Tongue (tissue), 1 donor: ENCODE measurements at regions not wholly inside any gene's neighbourhood (a gene's known extent, or its start where the extent isn't known, plus 50 kb on each side); places are given as distances from the start of the nearest gene placed in this dataset.
"Not testable (repeated sequence)": the region's sequence is repeated elsewhere in the genome, so short reads cannot be mapped to it uniquely, and the experiment has no call there.

ENCODE experiments used
- DNase-seq: peaks from one replicate; pipeline ENCODE4 v3.0.0-alpha.2; 2015

DNA sequence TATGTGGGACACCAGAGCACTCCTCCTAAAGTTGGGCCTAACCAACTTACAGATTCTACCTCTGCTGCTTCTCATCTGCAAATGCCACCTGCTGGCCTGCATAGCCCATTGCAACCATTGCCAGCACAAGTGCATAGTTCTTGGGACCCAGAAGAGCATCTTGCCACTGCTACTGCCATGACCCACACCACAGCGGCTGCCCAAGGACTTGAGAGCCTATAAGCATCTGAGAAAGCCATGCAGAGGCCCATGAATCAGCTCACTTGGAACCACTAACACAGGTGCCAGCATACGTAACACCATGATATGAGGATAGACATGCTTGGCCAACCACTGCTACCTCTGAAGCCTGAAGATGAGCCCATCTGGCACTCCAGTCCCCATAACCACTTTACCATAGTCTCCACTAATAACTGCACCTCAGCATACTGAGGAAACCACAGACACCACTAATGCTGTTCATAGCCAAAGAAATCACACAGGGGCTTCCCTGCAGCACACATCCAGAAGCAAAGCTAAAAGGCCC is 258.1 kb upstream of the AGTR2 start:
- no peak for DNase-seq

DNA sequence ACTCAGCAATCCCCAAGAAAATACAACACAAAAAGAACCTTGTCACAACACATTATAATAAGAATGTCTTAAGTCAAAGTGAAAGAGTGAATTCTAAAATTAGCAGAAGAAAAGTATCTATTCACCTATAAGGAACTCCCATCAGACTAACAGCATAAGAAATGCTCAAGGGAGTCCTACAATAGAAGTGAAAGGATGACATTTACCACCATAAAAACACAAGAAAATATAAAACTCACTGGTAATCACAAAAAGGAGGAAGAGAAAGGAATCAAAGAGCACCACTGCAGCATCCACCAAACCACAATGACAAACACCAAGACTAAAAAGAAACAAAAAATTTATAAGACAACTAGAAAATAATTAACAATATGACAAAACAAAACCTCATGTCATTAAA is 257.0 kb upstream of the AGTR2 start:
- no peak for DNase-seq

DNA sequence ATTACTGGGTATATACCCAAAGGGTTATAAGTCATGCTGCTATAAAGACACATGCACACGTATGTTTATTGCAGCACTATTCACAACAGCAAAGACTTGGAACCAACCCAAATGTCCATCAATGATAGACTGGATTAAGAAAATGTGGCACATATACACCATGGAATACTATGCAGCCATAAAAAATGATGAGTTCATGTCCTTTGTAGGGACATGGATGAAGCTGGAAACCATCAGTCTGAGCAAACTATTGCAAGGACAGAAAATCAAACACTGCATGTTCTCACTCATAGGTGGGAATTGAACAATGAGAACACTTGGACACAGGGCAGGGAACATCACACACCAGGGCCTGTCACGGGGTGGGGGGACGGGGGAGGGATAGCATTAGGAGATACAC is 254.9 kb upstream of the AGTR2 start:
- not testable (repeated sequence) for DNase-seq

DNA sequence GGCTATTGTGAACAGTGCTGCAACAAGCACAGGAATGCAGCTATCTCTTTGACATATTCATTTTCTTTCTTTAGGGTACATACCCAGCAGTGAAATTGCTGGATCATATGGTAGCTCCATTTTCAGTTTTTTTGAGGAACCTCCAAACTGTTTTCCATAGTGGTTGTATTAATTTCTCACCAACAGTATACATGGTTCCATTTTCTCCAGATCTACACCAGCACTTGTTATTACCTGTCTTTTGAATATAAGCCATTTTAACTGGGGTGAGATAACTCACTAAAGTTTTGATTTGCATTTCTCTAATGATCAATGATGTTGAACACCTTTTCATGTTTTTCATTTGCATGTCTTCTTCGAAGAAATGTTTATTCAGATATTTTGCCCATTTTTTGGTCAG is 241.1 kb upstream of the AGTR2 start:
- DNase-seq, result no peak

DNA sequence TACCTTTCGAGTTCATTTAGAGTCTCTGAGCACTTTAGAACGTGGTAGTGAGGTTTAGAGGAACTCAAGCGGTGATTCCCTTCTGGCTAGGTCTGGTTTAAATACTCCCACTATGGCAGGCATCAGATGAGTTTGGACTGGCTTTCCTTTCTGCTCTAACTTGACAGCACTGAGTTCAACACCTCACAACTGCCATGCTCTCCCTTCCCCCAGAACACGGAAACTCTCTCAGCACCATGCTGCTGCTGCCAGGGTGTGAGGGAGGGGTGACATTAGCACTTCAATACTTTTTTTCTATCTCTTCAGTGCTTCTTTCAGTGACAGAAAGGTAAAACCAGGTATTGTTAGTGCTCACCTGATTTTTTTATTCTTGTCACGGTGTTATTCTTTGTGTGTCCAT is 234.5 kb upstream of the AGTR2 start:
- no peak for DNase-seq

DNA sequence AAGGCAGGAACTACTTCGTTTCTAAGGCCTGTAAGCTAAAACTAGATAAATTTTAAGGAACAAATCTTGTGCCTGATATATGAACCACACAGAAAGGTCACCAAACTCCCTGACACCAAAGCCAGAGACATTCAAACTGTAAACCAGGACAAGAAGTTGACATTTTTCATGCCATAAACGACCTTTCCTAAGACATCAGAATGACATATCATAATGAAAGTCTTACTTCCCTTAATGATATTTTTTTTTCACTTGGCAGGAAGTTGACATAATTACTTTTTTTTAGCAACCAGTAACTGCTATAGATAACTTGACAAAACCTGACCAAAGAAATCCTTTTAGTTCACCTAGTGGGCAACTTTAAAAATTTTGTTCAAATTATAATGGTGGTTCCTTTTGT is 231.5 kb upstream of the AGTR2 start:
- no peak for DNase-seq

DNA sequence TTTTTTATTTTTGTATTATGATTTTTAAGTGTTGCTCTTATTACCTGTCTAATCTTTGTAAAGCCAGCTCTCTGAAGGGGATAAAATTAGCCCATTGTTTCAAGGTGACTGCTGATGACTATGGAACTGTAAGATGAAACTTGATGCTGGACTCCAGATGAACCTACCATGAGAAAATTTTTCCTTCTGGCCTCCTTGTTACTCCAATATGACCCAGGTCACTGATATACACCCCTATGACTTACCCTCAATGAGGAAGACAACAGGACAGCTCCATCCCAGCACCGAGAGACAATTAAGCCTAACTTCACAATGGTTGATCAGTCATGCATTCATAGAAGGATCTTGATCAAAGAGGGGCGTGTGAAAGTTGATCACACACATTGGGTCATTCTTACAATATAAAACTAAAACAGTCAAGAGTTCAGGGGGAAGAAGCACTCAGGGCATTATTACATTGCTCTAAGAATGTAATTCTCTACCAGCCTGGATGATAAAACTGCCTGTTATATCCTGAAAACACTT is 230.8 kb upstream of the AGTR2 start:
- DNase-seq, result no peak

DNA sequence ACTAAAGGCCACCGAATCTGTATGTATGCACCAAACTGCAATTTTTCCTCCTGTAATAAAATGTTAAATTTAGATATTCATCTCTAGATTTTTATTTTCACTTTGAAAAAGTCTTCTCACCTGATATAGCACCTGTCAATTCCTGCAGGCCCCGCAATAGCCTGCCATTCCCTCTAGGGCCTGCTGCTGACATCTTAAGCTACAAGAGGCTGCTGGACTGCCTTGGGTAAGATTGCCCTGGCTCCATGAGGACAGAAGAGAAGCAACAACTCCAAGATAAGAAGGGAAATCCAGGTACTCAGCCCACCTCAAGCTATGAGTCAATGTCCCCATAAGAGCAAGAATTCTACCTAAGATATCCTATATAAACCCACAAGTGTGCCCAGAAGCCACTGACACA is 230.2 kb upstream of the AGTR2 start:
- no peak for DNase-seq

DNA sequence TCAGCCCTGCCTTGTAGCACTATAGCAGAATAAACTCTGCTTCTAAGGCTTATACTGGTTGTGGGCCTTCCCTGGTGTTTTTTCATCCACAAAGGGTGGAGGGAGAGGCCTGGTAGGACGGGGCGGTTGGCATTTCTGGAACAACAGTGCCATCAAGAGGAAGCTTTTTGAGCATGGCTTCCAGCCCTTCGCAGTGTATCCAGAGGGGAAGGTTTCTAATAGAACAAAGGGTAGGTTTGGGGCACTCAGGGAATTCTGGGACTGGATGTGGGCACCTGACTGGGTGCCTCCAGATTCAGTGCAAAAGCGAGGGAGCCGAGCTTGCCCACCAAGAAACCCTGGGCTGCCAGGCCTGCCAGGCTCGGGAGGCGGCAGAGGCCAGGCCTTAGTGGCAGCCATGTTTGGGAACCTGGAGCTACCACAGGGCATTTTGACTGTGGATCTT is 229.6 kb upstream of the AGTR2 start:
- peak; percentile 32 for DNase-seq

DNA sequence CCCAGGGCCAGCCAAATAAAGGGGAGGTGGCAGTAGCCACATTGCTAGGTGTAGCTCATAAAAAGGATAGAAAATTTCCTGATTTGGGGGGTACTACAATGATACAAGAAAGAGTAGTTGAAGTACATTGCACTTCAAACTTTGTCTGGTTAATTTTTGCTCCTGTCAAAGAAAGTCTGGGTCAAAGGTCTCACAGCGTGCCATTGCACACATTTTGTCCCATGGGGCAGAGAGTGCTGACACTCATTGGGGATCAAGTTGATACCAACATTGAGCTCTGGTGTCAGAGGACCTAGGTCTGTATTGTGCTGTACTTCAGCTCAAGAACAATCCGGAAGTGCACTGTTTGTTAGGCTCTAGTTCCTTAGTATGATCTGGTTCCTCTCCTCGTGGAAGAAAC is 229.2 kb upstream of the AGTR2 start:
- DNase-seq, result no peak

DNA sequence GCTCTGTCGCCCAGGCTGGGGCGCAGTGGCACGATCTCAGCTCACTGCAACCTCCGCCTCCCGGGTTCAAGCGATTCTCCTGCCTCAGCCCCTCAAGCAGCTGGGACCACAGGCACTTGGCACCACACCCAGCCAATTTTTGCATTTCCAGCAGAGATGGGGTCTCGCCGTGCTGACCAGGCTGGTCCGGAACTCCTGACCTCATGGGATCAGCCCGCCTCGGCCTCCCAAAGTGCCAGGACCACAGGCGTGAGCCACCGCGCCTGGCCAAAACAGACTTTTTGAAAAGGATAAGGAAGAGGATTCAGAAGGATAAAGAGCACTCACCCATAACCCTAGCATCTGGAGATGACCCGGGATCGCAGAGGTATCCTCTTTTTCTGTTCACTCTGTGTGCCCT is 224.5 kb upstream of the AGTR2 start:
- DNase-seq, result no peak

DNA sequence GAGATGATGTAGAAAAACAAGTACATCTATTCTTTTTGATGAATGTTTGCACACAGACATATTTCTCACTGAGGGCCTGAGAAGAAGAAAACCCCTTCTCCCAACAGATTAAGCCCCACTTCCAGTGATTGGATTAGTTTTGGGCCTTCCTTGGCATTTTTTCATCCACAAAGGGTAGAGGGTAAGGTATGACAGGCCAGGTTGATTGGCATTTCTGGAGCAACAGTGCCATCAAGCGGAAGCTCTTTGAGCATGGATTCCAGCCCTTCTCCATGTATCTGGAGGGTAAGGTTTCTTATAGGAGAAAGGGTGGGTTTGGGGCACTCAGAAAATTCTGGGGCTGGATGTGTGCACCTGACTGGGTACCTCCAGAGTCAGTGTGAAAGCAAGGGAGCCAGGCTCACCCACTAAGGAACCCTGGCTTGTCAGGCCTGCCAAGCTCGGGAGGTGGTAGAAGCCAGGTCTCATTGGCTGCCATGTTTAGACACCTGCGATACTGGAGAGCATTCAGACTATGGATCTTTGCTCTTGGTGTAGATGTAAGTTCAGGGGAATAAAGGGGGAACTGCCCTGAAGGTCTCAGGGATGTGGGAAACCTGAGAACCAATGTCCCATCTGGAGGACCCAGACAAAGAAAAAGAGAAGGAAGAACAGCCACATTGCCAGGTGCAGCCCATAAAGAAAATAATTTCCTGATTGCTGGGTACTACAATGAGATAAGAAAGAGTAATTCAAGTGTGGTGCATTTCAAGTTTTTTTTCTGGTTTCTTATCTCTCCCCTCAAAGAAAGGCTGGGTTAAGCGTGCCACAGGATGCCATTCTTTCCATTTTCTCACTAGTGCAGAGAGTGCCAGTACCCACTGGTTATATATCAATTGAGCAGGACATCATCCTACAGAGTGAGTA is 222.3 kb upstream of the AGTR2 start:
- DNase-seq, result no peak

DNA sequence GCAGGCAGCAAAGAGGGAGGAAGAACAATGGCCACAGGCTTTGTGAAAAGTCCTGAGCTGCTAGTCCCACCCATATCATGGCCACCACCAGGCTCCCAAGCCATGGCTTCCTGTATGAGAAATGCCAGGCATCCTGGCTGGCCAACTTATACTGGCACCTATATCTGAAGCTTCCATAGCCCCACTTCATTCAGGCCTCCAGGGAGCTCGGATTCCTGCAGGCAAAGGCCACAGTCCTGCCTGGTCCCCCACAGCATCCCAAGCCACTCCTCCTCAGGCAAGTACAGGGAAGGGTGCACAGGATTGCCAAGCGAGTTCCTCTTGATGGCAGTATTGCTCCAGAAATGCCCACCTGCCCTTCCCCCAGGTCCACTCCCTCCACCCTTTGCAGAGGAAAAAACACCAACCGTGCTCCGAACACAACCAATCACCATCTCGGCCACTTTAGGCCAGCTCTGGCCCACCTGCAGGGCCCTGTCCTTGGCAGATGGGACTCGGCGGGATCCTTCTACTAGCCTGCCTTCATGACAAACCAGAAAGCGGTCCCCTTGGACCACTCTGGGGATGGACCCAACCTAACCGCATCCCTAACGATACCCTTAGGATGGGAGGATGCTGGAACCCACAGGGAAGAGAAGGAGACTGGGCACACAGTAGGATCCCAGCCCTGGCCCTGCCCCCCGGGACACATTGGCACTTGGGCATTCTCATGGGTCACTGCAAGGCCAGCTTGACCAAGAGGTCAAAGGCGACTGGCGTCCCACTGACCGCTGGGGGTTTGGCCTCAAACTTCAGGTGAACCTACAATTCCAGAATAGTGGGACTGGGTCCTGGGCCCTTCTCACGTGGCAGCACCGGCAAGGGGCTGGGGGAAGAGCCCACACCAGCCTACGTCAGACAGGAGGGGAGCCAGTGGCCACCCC is 220.4 kb upstream of the AGTR2 start:
- no peak for DNase-seq

DNA sequence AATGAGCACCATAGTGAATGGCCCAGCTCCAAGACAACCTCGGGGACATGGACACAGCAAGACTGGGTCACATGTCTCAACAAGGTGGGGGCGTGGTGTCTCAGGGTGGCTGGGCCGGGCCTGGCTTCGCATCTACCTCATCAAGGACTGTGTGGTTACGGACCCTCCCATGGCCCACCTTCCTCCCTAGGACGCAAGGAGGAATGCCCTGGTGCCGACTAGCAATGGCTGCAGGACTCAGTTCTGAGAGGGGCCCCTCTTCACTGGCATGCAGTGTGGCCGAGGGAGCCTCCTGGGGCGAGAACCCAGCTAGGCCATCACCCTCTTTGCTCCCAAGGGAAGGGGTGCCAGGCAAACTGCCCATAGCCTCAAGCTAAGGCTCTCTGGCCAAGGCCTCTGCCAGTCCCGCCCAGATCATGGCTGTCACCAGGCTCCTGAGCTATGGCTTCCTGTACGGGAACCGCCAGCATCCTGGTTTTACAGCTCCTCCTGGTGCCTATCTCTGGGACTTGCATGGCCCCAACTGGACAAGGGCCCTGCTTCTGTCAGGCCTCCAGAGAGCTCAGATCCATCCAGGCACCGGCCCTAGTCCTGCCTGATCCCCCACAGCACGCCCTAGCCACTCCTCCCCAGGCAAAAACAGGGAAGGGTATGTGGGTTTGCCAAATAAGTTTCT is 218.0 kb upstream of the AGTR2 start:
- DNase-seq, result no peak

DNA sequence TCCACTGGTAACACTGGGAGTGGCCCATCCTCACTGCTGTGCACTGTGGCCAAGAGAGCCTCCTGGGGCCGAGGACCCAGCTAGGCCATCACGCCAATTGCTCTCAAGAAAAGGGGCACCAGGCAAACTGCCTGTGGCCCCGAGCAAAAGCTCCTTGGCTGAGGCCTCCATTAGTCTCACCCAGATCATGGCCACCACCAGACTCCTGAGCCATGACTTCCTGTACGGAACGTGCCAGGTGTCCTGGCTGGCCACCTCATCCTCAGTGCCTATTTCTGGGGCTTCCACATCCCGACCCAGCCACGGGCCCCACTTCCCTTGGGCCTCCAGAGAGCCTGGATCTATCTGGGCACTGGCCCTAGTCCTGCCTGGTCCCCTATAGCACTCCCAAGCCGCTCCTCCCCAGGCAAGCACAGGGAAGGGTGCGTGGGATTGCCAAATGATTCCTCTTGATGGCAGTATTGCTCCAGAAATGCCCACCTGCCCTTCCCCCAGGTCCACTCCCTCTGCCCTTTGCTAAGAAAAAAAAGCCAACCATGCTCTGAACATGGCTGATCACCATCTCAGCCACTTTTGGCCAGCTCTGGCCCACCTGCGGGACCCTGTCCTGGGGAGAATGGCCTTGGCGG is 212.6 kb upstream of the AGTR2 start:
- DNase-seq, result no peak

DNA sequence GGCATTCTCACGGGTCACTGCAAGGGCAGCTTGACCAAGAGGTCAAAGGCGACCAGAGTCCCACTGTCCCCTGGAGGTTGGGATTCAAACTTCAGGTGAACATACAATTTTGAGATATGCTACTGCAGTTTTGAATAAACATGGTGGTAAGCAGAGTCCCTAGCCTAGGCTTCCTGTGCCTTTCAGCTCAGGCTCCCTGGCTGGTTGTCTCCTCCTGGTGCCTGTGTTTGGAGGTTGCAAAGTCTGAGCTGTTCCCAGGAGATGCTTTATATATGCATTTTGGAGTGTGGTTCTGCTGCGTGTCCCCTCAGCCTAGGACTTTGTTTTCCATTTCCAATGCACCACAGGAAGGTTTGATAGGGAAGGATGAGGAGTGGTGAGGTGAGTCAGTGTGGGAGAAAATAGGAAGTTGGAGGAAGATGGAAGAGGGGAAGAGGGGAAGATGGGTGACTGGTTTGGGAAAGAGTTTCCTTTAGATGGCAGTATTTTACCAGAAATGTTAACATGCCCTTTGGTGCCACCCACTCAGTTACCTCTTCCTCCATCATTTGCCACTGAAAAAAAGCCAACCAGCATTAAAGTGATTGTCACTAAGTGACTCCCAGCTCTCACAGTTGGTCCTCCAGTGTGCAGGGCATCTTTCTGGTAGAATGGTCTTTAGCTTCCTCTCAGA is 211.7 kb upstream of the AGTR2 start:
- DNase-seq, result no peak

DNA sequence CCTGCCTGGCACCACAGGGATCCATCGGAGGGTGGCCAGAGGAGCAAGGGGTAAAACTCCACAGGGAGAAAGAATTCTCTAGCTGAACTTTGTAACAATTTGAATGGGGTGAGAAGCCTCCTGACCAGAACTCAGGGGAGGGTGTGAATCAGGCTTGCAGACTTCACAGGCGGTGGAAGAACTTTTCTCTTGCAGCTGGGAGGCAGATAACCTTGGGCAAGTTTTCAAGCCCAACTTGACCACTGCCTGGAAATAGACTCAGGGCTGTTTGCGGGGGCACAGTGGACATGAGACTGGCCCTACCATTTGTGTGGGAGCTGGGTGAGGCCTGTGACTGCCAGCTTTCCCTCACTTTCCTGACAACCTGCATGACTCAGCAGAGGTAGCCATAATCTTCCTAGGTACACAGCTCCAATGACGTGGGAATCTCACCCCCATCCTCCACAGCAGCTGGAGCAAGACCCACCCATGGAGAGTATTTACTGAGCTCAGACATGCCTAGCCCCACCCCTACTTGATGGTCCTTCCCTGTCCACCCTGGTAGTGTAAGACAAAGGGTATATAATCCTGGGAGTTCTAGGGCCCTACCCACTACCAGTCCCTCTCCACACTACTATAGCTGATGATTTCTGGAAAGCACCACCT is 210.0 kb upstream of the AGTR2 start:
- DNase-seq, result no peak

DNA sequence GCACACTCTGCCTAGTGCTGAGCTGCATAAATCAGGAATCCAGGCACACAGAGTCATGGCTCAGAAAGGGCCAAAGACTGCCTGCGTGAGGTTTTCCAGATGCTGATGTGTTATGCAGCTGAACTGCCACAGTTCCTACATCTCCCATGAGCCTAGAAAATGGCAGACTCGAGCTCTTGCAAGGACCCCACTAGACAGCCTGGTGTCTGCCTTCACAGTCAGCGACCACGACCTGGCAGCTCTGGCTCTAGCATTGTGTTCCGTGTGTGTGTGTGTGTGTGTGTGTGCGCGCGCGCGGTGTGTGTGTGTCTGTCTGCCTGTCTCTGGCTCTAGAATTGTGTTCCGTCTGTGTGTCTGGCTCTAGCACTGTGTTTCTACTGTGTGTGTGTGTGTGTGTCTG is 203.6 kb upstream of the AGTR2 start:
- DNase-seq, result peak; percentile 9

DNA sequence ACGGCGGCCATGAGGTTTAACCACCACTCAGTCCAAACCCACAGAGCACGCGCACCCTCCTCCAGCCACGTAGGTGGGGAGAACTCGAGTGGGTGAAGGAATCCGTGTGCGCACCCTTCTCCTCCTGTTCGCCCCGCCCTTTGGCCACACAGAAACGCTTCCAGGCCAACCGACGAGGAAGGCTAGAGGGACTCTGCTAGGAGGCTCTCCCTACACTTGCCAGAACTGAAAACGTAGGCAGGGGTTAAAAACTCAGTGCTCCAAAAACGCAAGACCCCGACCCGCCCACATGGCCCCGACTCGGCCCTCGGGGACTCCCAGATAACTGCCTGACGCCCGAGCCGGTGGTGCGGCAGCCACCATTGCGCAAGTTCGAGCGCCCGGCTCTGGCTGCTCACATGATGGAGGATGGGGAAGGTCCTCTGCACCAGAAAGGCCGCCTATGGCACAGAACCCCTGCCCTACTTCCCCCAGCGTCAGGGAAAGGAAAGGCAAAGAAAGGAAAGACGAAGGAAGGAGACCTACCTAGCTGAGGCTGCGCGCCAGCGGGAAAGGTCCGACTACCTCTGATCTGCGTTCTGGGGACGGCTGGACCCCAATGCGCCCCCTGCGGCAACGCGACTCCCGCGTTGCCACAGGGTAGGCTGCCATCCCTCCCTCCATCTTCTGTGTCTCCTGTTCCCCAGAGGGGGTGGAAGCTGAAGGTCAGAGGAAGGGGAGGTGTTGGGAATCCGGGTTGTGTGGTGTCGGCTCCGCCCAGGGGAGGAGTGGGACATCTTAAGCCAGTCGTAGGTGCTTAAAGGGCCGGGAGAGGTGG is 201.9 kb upstream of the AGTR2 start:
- peak; percentile 66 for DNase-seq

DNA sequence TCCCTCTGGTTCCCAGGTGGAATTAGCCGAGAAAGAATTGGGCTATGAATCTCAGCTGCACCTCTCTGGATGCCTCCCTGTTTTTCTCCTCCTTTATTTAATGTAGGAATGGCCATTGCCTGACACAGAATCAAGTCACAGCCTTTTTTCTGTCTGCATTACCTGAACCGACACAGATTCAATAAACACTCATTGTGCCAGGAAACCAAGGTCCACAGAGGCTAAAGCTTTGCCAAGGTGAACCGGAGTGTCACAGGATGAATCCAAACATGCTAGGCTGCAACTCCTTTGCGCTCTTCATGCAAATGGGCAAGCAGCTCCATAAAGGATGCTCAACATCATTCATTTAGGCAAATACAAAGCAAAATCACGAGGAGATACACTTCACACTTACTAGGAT is 199.8 kb upstream of the AGTR2 start:
- no peak for DNase-seq
